SU-DHL-6 (cell line): ENCODE measurements at regions not wholly inside any gene's neighbourhood (a gene's known extent, or its start where the extent isn't known, plus 50 kb on each side); places are given as distances from the start of the nearest gene placed in this dataset.

ENCODE experiments used
- EZH2phosphoT487 ChIP-seq: fragments of 200-600 bp; sonication (generic), shearing (Covaris generic); conservative IDR thresholded peaks from 2 replicates; pipeline ENCODE4 v1.6.1; 2018; ENCODE audit warnings: mild to moderate bottlenecking, antibody characterized with exemption, low read length, moderate library complexity, mixed read lengths
- TF ChIP-seq, protein P1 (sequence below): fragments of 200-600 bp; sonication (generic); IDR thresholded peaks from one replicate; pipeline ENCODE4 v1.5.1; 2017; ENCODE audit warnings: antibody characterized with exemption, mild to moderate bottlenecking, low read length, moderate library complexity; ENCODE audit not compliant: insufficient read depth, poor library complexity, severe bottlenecking

DNA sequence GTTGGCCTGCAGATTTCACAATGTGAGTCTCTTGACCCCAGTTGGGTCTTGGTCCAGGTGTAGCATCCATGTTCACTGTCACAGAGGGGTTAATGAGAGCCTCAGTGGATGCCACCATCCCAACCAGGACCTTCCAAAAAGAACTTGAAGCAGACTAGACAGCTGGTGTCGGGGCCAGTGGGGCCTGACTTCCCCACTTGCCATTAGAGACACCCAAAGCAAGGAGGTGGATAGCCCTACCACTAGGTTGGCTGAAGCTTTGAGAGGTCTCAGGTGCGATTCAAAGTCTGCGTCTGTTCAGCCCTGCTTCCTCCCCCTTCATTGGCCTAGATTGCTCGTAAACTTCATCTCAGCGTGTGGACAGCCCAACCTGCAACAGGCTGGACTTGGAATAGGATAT, 196.4 kb upstream of the RREB1 start:
- TF ChIP-seq, protein P1, sequence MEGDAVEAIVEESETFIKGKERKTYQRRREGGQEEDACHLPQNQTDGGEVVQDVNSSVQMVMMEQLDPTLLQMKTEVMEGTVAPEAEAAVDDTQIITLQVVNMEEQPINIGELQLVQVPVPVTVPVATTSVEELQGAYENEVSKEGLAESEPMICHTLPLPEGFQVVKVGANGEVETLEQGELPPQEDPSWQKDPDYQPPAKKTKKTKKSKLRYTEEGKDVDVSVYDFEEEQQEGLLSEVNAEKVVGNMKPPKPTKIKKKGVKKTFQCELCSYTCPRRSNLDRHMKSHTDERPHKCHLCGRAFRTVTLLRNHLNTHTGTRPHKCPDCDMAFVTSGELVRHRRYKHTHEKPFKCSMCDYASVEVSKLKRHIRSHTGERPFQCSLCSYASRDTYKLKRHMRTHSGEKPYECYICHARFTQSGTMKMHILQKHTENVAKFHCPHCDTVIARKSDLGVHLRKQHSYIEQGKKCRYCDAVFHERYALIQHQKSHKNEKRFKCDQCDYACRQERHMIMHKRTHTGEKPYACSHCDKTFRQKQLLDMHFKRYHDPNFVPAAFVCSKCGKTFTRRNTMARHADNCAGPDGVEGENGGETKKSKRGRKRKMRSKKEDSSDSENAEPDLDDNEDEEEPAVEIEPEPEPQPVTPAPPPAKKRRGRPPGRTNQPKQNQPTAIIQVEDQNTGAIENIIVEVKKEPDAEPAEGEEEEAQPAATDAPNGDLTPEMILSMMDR, result no peak
- no peak for TF ChIP-seq EZH2phosphoT487
